ENCODE measurements at regions not wholly inside any gene's neighbourhood (a gene's known extent, or its start where the extent isn't known, plus 50 kb on each side); places are given as distances from the start of the nearest gene placed in this dataset.

- no peaks in the 10 kb centered on the region for H3K4me1 Mint-ChIP-seq
- intact Hi-C loops (cut with micrococcal nuclease), result no loop called here
- H3K27ac Mint-ChIP-seq, result no peak overlapping the region
- H3K9me3 Mint-ChIP-seq, result peaks cover 2% of the 10 kb centered on the region
- DNase-seq (no peak), ATAC-seq (ENCODE audit: low read depth) (no peak)
- ChIA-PET CTCF (no interaction called here), POLR2A (no interaction called here)
- H3K4me3 Mint-ChIP-seq, result no peak overlapping the region
- H3K36me3 Mint-ChIP-seq (ENCODE audit: low read depth), result no peaks in the 10 kb centered on the region
- H3K27me3 Mint-ChIP-seq, result no peaks in the 10 kb centered on the region
- TF ChIP-seq CTCF (IDR thresholded peaks at IDR 0.05), result no peak
Observed at GRCh38 chr1:60562740-60563139, 489.2 kb upstream of the C1orf87 start.

DNA sequence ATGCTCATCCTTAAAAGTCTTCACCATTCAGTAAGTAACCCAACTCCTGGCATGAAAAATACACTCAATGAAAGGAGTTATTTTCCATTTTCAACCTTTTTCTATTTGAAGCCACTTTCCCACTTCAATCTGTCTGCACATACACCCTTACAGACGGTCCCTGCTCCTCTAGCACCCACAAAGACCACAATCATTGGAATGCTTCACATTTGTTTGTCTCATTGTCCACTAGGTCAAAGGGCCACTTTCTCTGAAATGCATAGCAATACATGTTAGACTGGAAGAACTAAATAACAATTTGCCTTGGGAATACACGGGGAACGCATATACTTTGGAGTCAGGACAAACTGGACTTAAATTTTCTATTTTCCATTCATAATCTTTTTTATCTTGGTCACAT is 487.1 kb upstream of the C1orf87 start:
- H3K27ac Mint-ChIP-seq, result no peak overlapping the region
- intact Hi-C loops (cut with micrococcal nuclease), result no loop called here
- no peak for ATAC-seq (ENCODE audit: low read depth)
- no peak for DNase-seq
- H3K4me3 Mint-ChIP-seq, result no peak overlapping the region
- POLR2A ChIA-PET, result no interaction called here
- H3K9me3 Mint-ChIP-seq, result peaks cover 2% of the 10 kb centered on the region
- TF ChIP-seq CTCF (IDR thresholded peaks at IDR 0.05), result no peak
- H3K4me1 Mint-ChIP-seq, result no peaks in the 10 kb centered on the region
- CTCF ChIA-PET, result no interaction called here
- no peaks in the 10 kb centered on the region for H3K36me3 Mint-ChIP-seq (ENCODE audit: low read depth)
- H3K27me3 Mint-ChIP-seq, result no peaks in the 10 kb centered on the region

- POLR2A ChIA-PET, result no interaction called here
- Mint-ChIP-seq H3K27ac (no peak overlapping the region), H3K4me3 (no peak overlapping the region), H3K9me3 (peaks cover 2% of the 10 kb centered on the region), H3K4me1 (no peaks in the 10 kb centered on the region), H3K36me3 (ENCODE audit: low read depth) (no peaks in the 10 kb centered on the region), H3K27me3 (no peaks in the 10 kb centered on the region)
- CTCF ChIA-PET, result no interaction called here
- DNase-seq (no peak), ATAC-seq (ENCODE audit: low read depth) (no peak)
- intact Hi-C loops (cut with micrococcal nuclease), result no loop called here
- no peak for TF ChIP-seq CTCF (IDR thresholded peaks at IDR 0.05)
Observed at GRCh38 chr1:60558236-60558635, 484.7 kb upstream of the C1orf87 start.

GRCh38 chr1:60553730-60554129 is 480.2 kb upstream of the C1orf87 start:
- CTCF ChIA-PET, result no interaction called here
- Mint-ChIP-seq H3K4me1 (no peaks in the 10 kb centered on the region), H3K36me3 (ENCODE audit: low read depth) (no peaks in the 10 kb centered on the region), H3K4me3 (no peak overlapping the region), H3K27me3 (no peaks in the 10 kb centered on the region), H3K9me3 (no peaks in the 10 kb centered on the region), H3K27ac (no peak overlapping the region)
- ATAC-seq (ENCODE audit: low read depth), result no peak
- intact Hi-C loops (cut with micrococcal nuclease), result no loop called here
- no peak for TF ChIP-seq CTCF (IDR thresholded peaks at IDR 0.05)
- POLR2A ChIA-PET, result no interaction called here
- DNase-seq, result no peak

DNA sequence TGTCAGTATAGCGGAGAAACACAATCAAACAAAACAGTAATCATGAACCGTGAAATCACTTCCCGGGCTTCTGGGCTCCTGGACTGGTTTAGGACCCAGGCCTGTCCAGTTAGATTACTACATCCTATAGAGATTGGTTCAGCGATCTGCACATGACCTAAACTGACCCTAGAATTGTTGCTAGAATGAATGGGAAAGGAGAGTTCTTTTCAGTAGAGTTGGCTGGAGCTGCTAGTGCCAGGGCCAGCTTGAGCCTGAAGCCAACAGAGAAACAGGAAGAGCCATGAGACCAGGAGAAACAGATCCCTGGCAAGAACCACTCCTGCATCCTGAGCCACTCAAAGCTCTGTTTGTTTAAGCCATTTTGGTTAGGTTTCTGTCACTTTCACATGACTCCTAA is 474.3 kb upstream of the C1orf87 start:
- intact Hi-C loops (cut with micrococcal nuclease), result no loop called here
- no peak for DNase-seq
- H3K27ac Mint-ChIP-seq, result no peak overlapping the region
- H3K9me3 Mint-ChIP-seq, result no peaks in the 10 kb centered on the region
- H3K36me3 Mint-ChIP-seq (ENCODE audit: low read depth), result no peaks in the 10 kb centered on the region
- ChIA-PET CTCF (no interaction called here), POLR2A (no interaction called here)
- no peak for ATAC-seq (ENCODE audit: low read depth)
- no peaks in the 10 kb centered on the region for H3K27me3 Mint-ChIP-seq
- no peak overlapping the region for H3K4me3 Mint-ChIP-seq
- no peak for TF ChIP-seq CTCF (IDR thresholded peaks at IDR 0.05)
- H3K4me1 Mint-ChIP-seq, result no peaks in the 10 kb centered on the region
